KMS-11 (cell line): ENCODE measurements at regions not wholly inside any gene's neighbourhood (a gene's known extent, or its start where the extent isn't known, plus 50 kb on each side); places are given as distances from the start of the nearest gene placed in this dataset.

ENCODE experiments used
- H2AFZ ChIP-seq: fragments of 200-600 bp; sonication (generic); 2 replicates; pipeline ENCODE4 v1.6.1; 2016; ENCODE audit warnings: antibody characterized with exemption, mixed run types, low read depth
- H3K27ac ChIP-seq: fragments of 200-600 bp; sonication (generic); 2 replicates; pipeline ENCODE4 v1.6.1; 2016; ENCODE audit warnings: mild to moderate bottlenecking, mixed run types
- H3K27me3 ChIP-seq: fragments of 200-600 bp; sonication (generic); 2 replicates; pipeline ENCODE4 v1.6.1; 2017; ENCODE audit warnings: mild to moderate bottlenecking, low read depth, mixed run types, moderate library complexity; ENCODE audit not compliant: insufficient read depth
- H3K36me3 ChIP-seq: fragments of 200-600 bp; sonication (generic); 2 replicates; pipeline ENCODE4 v1.6.1; 2017; ENCODE audit warnings: mild to moderate bottlenecking, mixed run types; ENCODE audit not compliant: insufficient read depth
- H3K4me1 ChIP-seq: fragments of 200-600 bp; sonication (generic); 2 replicates; pipeline ENCODE4 v1.6.1; 2016; ENCODE audit warnings: mild to moderate bottlenecking, low read depth, mixed run types; ENCODE audit not compliant: poor library complexity, severe bottlenecking
- H3K4me2 ChIP-seq: fragments of 200-600 bp; sonication (generic); 2 replicates; pipeline ENCODE4 v1.7.0; 2016; ENCODE audit warnings: mild to moderate bottlenecking, mixed run types
- H3K4me3 ChIP-seq: fragments of 200-600 bp; sonication (generic); IDR thresholded peaks from 2 replicates; pipeline ENCODE4 v1.6.1; 2017; ENCODE audit warnings: low read depth, low read length, mixed read lengths; ENCODE audit not compliant: insufficient read depth
- H3K79me2 ChIP-seq: fragments of 200-600 bp; sonication (generic); 2 replicates; pipeline ENCODE4 v1.6.1; 2016; ENCODE audit warnings: low read depth, mixed run types; ENCODE audit not compliant: insufficient read depth
- H3K9ac ChIP-seq: fragments of 200-600 bp; sonication (generic); 2 replicates; pipeline ENCODE4 v1.6.1; 2016; ENCODE audit warnings: mild to moderate bottlenecking, mixed run types
- H4K20me1 ChIP-seq: fragments of 200-600 bp; sonication (generic); 2 replicates; pipeline ENCODE4 v1.6.1; 2016; ENCODE audit warnings: mild to moderate bottlenecking, mixed run types; ENCODE audit not compliant: insufficient read depth
- CTCF ChIP-seq: fragments of 200-600 bp; sonication (generic); conservative IDR thresholded peaks from 2 replicates; pipeline ENCODE4 v1.6.1; 2017; ENCODE audit warnings: low read depth, mild to moderate bottlenecking, antibody characterized with exemption, low read length, moderate library complexity, mixed read lengths

GRCh38 chr19:28502879-28503734 is 709.8 kb downstream of the UQCRFS1 start:
- TF ChIP-seq CTCF = no peak
- Histone ChIP-seq H3K79me2 (no peaks in the 10 kb centered on the region), H3K9ac (no peak overlapping the region), H3K4me3 (no peak overlapping the region), H4K20me1 (no peaks in the 10 kb centered on the region), H2AFZ (no peak overlapping the region), H3K4me1 (peaks cover 12% of the 10 kb centered on the region), H3K27me3 (no peaks in the 10 kb centered on the region), H3K36me3 (no peaks in the 10 kb centered on the region), H3K4me2 (no peak overlapping the region), H3K27ac (no peak overlapping the region)

DNA sequence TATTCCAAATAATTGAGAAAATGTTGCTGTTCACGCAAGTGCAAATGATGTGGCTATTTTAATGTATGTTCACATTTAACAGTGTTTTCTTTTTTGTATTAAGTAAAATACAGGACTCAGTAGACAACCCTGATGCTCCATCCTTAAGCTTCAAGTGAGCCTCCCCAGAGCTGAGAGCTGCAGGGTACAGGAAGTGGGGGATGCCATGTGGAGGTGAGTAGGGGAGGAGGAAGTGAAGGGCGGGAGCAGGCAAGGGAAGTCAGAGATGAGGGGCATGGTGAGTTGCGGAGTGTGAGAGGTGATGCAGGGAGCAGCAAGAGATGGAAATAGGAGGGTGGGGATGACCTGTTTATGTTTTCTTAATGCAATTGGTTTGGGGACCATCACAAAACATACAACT is 711.0 kb downstream of the UQCRFS1 start:
- Histone ChIP-seq H3K4me1 (peaks cover 12% of the 10 kb centered on the region), H3K9ac (no peak overlapping the region), H3K4me3 (no peak overlapping the region), H3K27ac (no peak overlapping the region), H4K20me1 (no peaks in the 10 kb centered on the region), H3K4me2 (no peak overlapping the region), H3K36me3 (no peaks in the 10 kb centered on the region), H2AFZ (no peak overlapping the region), H3K27me3 (no peaks in the 10 kb centered on the region), H3K79me2 (no peaks in the 10 kb centered on the region)
- TF ChIP-seq CTCF = no peak

DNA sequence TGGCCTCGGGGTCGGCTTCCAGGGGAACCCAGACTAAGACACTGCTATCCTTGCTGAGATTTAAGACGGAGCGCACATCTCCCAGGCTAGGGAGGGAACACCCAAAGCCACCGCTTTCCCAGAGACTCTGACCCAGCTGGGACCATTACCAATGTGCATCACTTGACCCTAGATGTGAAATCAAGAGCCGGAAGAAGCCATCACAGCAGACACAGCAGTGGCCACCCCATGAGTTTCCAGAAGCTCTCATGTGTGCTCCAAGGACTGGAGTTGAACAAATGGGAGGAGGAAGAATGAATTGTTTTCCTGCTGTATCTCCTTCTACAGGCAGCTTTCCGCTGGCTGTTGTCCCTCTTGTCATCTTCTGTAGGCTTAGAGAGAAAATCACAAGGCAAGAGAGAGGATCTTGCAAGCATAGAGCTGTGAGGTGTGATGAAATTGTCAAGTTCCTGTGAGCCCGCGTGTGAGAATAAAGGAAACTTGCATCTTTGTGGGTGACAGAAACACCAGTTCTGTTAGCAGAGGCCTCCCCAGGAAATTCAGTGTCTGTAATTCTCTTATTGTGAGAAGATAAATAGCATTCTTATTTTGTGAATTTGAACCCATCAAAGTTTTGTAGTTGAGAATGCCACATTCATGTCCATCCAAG is 711.8 kb downstream of the UQCRFS1 start:
- Histone ChIP-seq H3K36me3 (no peaks in the 10 kb centered on the region), H3K4me2 (no peak overlapping the region), H2AFZ (no peak overlapping the region)

DNA sequence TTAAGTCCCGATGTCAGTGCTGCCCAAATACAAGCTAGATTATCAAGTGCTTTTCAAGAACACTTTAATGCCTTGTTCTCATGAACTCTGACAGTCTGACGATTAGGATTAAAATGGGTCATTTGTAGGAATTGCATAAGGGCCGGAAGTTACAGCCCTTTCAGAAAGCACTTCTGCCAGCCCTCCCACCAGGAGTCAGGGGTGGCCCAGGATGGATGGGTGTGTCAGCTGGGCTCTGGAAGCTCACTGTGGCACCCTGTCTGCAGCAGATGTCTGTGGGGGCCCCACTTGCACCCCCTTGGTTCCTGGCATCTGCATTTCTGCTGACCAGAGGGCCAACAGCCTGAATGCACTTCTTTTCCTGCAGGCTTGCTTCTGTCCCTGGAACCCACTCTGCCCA is 712.7 kb downstream of the UQCRFS1 start:
- no peak for TF ChIP-seq CTCF
- Histone ChIP-seq H3K4me2 (no peak overlapping the region), H3K79me2 (no peaks in the 10 kb centered on the region), H3K4me1 (peaks cover 12% of the 10 kb centered on the region), H4K20me1 (no peaks in the 10 kb centered on the region), H3K27me3 (no peaks in the 10 kb centered on the region), H3K4me3 (no peak overlapping the region), H3K36me3 (no peaks in the 10 kb centered on the region), H3K9ac (no peak overlapping the region), H2AFZ (no peak overlapping the region), H3K27ac (no peak overlapping the region)

More for the DNA sequence above, 711.8 kb downstream of the UQCRFS1 start:
- H3K9ac ChIP-seq = no peak overlapping the region
- H3K79me2 ChIP-seq = no peaks in the 10 kb centered on the region
- no peak overlapping the region for H3K4me3 ChIP-seq
- H3K27ac ChIP-seq = no peak overlapping the region
- H3K4me1 ChIP-seq = peaks cover 12% of the 10 kb centered on the region
- no peak for TF ChIP-seq CTCF
- no peaks in the 10 kb centered on the region for H4K20me1 ChIP-seq
- H3K27me3 ChIP-seq = no peaks in the 10 kb centered on the region
